SK-N-SH (cell line): ENCODE measurements at regions not wholly inside any gene's neighbourhood (a gene's known extent, or its start where the extent isn't known, plus 50 kb on each side); places are given as distances from the start of the nearest gene placed in this dataset.

Experiments used
- CTCF ChIA-PET: fragments of 300-600, 350-600 bp; formaldehyde crosslinking; extraction: SDS; loops from one replicate; lab custom pipeline; 2021; lab: Yijun Ruan, JAX
- POLR2A ChIA-PET: fragments of 350-600 bp; sonication (Branson Sonifier 250); formaldehyde crosslinking; extraction: SDS; loops from one replicate; lab custom pipeline; 2020; ENCODE audit warnings: antibody characterized with exemption, inconsistent platforms; lab: Yijun Ruan, JAX
- DNase-seq: peaks from one replicate; pipeline ENCODE4 v3.0.0; 2012
- H2AFZ ChIP-seq: fragments of 200-600 bp; sonication (generic); 2 replicates; pipeline ENCODE4 v1.8.1; 2016; ENCODE audit warnings: antibody characterized with exemption, mild to moderate bottlenecking, low read depth
- H3F3A ChIP-seq: fragments of 200-600 bp; sonication (generic); replicated peaks from 2 replicates; pipeline ENCODE3; 2016; ENCODE audit warnings: antibody characterized with exemption, mild to moderate bottlenecking; ENCODE audit not compliant: insufficient read depth
- H3K27ac ChIP-seq, 2 experiments: fragments of 200-500 bp in 1 of 2; fragments of 200-600 bp in 1 of 2; sonication (Bioruptor generic) in 1 of 2; sonication (generic), shearing (Covaris generic) in 1 of 2; 2 replicates each; pipeline versions ENCODE4 v1.5.1 to v1.6.1; 2014 to 2016; ENCODE audit warnings: low read depth in 2 of 2, inconsistent platforms in 1 of 2, low read length in 1 of 2, mild to moderate bottlenecking in 1 of 2, mixed read lengths in 1 of 2
- H3K27me3 ChIP-seq: fragments of 200-600 bp; sonication (generic), shearing (Covaris generic); 2 replicates; pipeline ENCODE4 v1.6.1; 2016; ENCODE audit warnings: mixed run types; ENCODE audit not compliant: insufficient read depth
- H3K36me3 ChIP-seq, 2 experiments: fragments of 200-500 bp in 1 of 2; fragments of 200-600 bp in 1 of 2; sonication (Bioruptor generic) in 1 of 2; sonication (generic) in 1 of 2; replicated peaks in 1 of 2; 2 replicates each; pipeline versions ENCODE3 to v1.5.1; 2014 to 2016; ENCODE audit warnings: low read length in 1 of 2, mild to moderate bottlenecking in 1 of 2; ENCODE audit not compliant: insufficient read depth in 2 of 2, control insufficient read depth in 1 of 2
- H3K4me1 ChIP-seq, 2 experiments: fragments of 200-500 bp in 1 of 2; fragments of 200-600 bp in 1 of 2; sonication (Bioruptor generic) in 1 of 2; sonication (generic), shearing (Covaris generic) in 1 of 2; 2 replicates each; pipeline versions ENCODE4 v1.5.1 to v1.6.1; 2014 to 2016; ENCODE audit warnings: low read depth in 1 of 2, low read length in 1 of 2, mixed run types in 1 of 2; ENCODE audit not compliant: insufficient read depth in 2 of 2, control insufficient read depth in 1 of 2
- H3K4me2 ChIP-seq: fragments of 200-600 bp; sonication (generic), shearing (Covaris generic); 2 replicates; pipeline ENCODE4 v1.6.1; 2017; ENCODE audit warnings: mixed run types
- H3K4me3 ChIP-seq, 2 experiments: fragments of 200-500 bp in 1 of 2; fragments of 200-600 bp in 1 of 2; sonication (Bioruptor generic) in 1 of 2; sonication (generic), shearing (Covaris generic) in 1 of 2; 2 replicates each; pipeline versions ENCODE4 v1.5.1 to v1.8.1; 2014 to 2016; ENCODE audit warnings: low read depth in 2 of 2, inconsistent platforms in 1 of 2, low read length in 1 of 2, mild to moderate bottlenecking in 1 of 2, mixed read lengths in 1 of 2, moderate library complexity in 1 of 2
- H3K79me2 ChIP-seq: fragments of 200-600 bp; sonication (generic); 2 replicates; pipeline ENCODE4 v1.8.1; 2017; ENCODE audit warnings: mild to moderate bottlenecking; ENCODE audit not compliant: insufficient read depth
- H3K9ac ChIP-seq: fragments of 200-600 bp; sonication (generic); 2 replicates; pipeline ENCODE4 v1.6.1; 2017; ENCODE audit warnings: mixed run types
- H3K9me2 ChIP-seq: fragments of 200-600 bp; sonication (generic); 2 replicates; pipeline ENCODE4 v1.6.1; 2017; ENCODE audit warnings: mixed run types
- H3K9me3 ChIP-seq: fragments of 200-600 bp; sonication (generic); 2 replicates; pipeline ENCODE4 v1.6.1; 2017; ENCODE audit warnings: mixed run types, mild to moderate bottlenecking, moderate library complexity
- H4K20me1 ChIP-seq: fragments of 200-600 bp; sonication (generic); 2 replicates; pipeline ENCODE4 v1.6.1; 2017; ENCODE audit warnings: mild to moderate bottlenecking, mixed run types; ENCODE audit not compliant: insufficient read depth
- CHD2 ChIP-seq: fragments of 150-350 bp; IDR thresholded peaks from 2 replicates; pipeline ENCODE4 v1.6.1; 2018; ENCODE audit warnings: low read length; ENCODE audit not compliant: partially characterized antibody
- ELF1 ChIP-seq: IDR thresholded peaks from 2 replicates; pipeline ENCODE4 v1.4.0; 2012
- FOXJ3 ChIP-seq: sonication (generic); formaldehyde crosslinking; IDR thresholded peaks from 2 replicates; pipeline ENCODE4 v1.5.1; 2020; ENCODE audit warnings: mild to moderate bottlenecking, missing genetic modification reagents
- FOXM1 ChIP-seq: IDR thresholded peaks from 2 replicates; pipeline ENCODE4 v1.4.0; 2012; ENCODE audit warnings: low read depth, mild to moderate bottlenecking
- GABPA ChIP-seq: IDR thresholded peaks from 2 replicates; pipeline ENCODE4 v1.4.0; 2012; ENCODE audit warnings: low read depth, mild to moderate bottlenecking
- IRF3 ChIP-seq: fragments of 150-350 bp; IDR thresholded peaks from 2 replicates; pipeline ENCODE4 v1.6.1; 2016; ENCODE audit warnings: mild to moderate bottlenecking, low read depth, low read length
- MXI1 ChIP-seq: IDR thresholded peaks from 2 replicates; pipeline ENCODE4 v1.6.1; 2012; ENCODE audit warnings: mild to moderate bottlenecking, low read depth, low read length, improper control_type of control experiment
- NFIC ChIP-seq: IDR thresholded peaks from 2 replicates; pipeline ENCODE4 v1.4.0; 2012; ENCODE audit warnings: borderline replicate concordance
- NRF1 ChIP-seq: IDR thresholded peaks from 2 replicates; pipeline ENCODE4 v1.6.1; 2012; ENCODE audit warnings: low read depth, mild to moderate bottlenecking, low read length
- POLR2AphosphoS5 ChIP-seq: IDR thresholded peaks from 2 replicates; pipeline ENCODE4 v1.6.1; 2012; ENCODE audit warnings: low read depth, low read length
- SMC3 ChIP-seq: IDR thresholded peaks from 2 replicates; pipeline ENCODE4 v1.6.1; 2012; ENCODE audit warnings: low read depth, low read length, improper control_type of control experiment
- TAF1 ChIP-seq: IDR thresholded peaks from 2 replicates; pipeline ENCODE4 v1.6.1; 2012; ENCODE audit warnings: low read depth, mild to moderate bottlenecking, low read length, moderate library complexity, borderline replicate concordance
- YY1 ChIP-seq: IDR thresholded peaks from 2 replicates; pipeline ENCODE4 v1.4.0; 2012; ENCODE audit warnings: low read depth, mild to moderate bottlenecking
- ZBTB33 ChIP-seq: IDR thresholded peaks from 2 replicates; pipeline ENCODE4 v1.4.0; 2012; ENCODE audit warnings: low read depth, borderline replicate concordance
- WGBS: methylation state at CpG from one replicate; pipeline ENCODE4 v1.1.6; 2017; ENCODE audit warnings: low lambda C conversion rate; 5-methylcytosine and 5-hydroxymethylcytosine counted together
- TF ChIP-seq, protein P1 (sequence below): IDR thresholded peaks from 2 replicates; pipeline ENCODE4 v1.6.1; 2012; ENCODE audit warnings: mild to moderate bottlenecking, low read depth, low read length, moderate library complexity

DNA sequence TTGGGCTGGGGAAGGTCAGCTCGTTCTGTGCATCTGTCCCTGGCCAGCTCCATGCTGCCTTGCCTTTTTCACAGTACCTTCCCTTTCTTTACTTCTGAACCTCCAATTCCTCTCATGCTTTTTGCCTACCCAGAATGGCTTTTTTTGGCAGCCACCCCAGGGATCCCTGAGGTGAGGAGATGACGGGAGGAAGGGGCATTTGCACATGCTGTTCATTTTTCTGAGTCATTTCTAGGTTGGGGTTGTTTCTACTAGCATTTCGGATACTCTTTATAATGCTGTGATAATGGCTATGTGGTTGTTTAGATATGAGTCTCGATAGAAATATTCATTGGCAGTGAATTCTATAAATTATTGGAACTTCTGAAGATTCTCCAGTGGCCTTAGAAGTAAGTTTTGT lies 415.1 kb upstream of the FZD8 start:
- Histone ChIP-seq H2AFZ (no peak overlapping the region), H3K9me3 (no peaks in the 10 kb centered on the region), H3F3A (no peaks in the 10 kb centered on the region), H3K9ac (no peak overlapping the region), H3K4me1 (no peaks in the 10 kb centered on the region), H3K36me3 (no peaks in the 10 kb centered on the region), H3K27me3 (no peaks in the 10 kb centered on the region), H3K4me2 (no peak overlapping the region), H3K79me2 (no peaks in the 10 kb centered on the region), H3K9me2 (no peaks in the 10 kb centered on the region), H4K20me1 (no peaks in the 10 kb centered on the region), H3K4me3 (no peak overlapping the region), H3K27ac (no peak overlapping the region)
- no peak for DNase-seq
- ChIA-PET CTCF (no interaction called here), POLR2A (no interaction called here)
- TF ChIP-seq YY1 (no peak), CHD2 (no peak), NFIC (no peak), ELF1 (no peak), ZBTB33 (no peak), FOXM1 (no peak), TAF1 (no peak), MXI1 (no peak), FOXJ3 (CRISPR knock-in tag) (no peak), NRF1 (no peak), IRF3 (no peak), SMC3 (no peak), POLR2AphosphoS5 (no peak), GABPA (no peak)
- TF ChIP-seq, protein P1, sequence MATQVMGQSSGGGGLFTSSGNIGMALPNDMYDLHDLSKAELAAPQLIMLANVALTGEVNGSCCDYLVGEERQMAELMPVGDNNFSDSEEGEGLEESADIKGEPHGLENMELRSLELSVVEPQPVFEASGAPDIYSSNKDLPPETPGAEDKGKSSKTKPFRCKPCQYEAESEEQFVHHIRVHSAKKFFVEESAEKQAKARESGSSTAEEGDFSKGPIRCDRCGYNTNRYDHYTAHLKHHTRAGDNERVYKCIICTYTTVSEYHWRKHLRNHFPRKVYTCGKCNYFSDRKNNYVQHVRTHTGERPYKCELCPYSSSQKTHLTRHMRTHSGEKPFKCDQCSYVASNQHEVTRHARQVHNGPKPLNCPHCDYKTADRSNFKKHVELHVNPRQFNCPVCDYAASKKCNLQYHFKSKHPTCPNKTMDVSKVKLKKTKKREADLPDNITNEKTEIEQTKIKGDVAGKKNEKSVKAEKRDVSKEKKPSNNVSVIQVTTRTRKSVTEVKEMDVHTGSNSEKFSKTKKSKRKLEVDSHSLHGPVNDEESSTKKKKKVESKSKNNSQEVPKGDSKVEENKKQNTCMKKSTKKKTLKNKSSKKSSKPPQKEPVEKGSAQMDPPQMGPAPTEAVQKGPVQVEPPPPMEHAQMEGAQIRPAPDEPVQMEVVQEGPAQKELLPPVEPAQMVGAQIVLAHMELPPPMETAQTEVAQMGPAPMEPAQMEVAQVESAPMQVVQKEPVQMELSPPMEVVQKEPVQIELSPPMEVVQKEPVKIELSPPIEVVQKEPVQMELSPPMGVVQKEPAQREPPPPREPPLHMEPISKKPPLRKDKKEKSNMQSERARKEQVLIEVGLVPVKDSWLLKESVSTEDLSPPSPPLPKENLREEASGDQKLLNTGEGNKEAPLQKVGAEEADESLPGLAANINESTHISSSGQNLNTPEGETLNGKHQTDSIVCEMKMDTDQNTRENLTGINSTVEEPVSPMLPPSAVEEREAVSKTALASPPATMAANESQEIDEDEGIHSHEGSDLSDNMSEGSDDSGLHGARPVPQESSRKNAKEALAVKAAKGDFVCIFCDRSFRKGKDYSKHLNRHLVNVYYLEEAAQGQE = no peak
- 43% methylated on average over 4 of the region's 4 CpGs for WGBS
